ENCODE measurements at regions not wholly inside any gene's neighbourhood (a gene's known extent, or its start where the extent isn't known, plus 50 kb on each side); places are given as distances from the start of the nearest gene placed in this dataset.

DNA sequence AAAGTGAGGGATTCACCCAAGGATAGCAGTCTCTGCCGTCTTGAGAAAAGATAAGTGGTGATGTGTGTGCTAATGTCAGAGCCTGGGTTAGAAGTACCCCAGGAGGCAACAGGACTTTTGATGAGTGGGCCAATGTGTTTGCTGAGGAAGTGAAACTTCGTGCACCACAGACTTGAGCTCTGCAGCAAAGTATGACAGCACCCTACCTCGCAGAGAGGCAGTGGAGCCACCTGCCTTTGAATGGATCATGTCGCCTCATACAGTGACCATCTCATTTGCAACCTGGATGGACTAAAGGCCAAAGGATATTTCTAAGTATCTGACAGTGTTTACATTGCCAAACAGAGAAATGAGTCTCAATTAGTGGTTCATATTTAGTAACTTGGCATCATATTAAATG lies 593.9 kb upstream of the GRAMD2B start:
- ChIA-PET CTCF (no interaction called here), POLR2A (no interaction called here)
- no peak for DNase-seq
- peaks cover 11% of the 10 kb centered on the region for H3K9me3 Mint-ChIP-seq
- no peak overlapping the region for H3K4me3 Mint-ChIP-seq
- H3K27ac Mint-ChIP-seq: no peak overlapping the region
- intact Hi-C loops (cut with micrococcal nuclease): no loop called here
- H3K36me3 Mint-ChIP-seq: no peaks in the 10 kb centered on the region
- no peaks in the 10 kb centered on the region for H3K4me1 Mint-ChIP-seq (ENCODE audit: low read depth)
- H3K27me3 Mint-ChIP-seq: no peaks in the 10 kb centered on the region

DNA sequence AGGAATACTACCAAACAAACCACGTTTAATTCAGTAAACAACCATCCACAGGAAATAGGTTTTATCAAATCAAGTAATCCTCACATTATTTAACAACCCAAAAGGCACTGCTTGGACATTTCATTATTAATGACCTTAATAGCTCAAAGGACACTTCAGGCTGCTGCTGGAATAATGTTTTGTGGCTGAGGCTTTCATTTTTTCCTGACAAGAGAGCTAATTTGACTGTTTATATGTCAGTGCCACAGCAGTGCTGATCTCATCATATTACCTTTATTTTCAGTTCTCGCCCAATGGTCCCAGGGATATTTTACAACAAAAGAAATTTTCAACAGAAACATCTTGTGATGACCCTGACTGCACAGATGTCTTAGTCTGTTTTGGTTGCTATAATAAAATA lies 589.8 kb upstream of the GRAMD2B start:
- H3K4me3 Mint-ChIP-seq: no peak overlapping the region
- intact Hi-C loops (cut with micrococcal nuclease): no loop called here
- no peak for DNase-seq
- H3K27ac Mint-ChIP-seq: no peak overlapping the region
- no peaks in the 10 kb centered on the region for H3K4me1 Mint-ChIP-seq (ENCODE audit: low read depth)
- no peaks in the 10 kb centered on the region for H3K27me3 Mint-ChIP-seq
- peaks cover 11% of the 10 kb centered on the region for H3K9me3 Mint-ChIP-seq
- ChIA-PET CTCF (no interaction called here), POLR2A (no interaction called here)
- no peaks in the 10 kb centered on the region for H3K36me3 Mint-ChIP-seq

DNA sequence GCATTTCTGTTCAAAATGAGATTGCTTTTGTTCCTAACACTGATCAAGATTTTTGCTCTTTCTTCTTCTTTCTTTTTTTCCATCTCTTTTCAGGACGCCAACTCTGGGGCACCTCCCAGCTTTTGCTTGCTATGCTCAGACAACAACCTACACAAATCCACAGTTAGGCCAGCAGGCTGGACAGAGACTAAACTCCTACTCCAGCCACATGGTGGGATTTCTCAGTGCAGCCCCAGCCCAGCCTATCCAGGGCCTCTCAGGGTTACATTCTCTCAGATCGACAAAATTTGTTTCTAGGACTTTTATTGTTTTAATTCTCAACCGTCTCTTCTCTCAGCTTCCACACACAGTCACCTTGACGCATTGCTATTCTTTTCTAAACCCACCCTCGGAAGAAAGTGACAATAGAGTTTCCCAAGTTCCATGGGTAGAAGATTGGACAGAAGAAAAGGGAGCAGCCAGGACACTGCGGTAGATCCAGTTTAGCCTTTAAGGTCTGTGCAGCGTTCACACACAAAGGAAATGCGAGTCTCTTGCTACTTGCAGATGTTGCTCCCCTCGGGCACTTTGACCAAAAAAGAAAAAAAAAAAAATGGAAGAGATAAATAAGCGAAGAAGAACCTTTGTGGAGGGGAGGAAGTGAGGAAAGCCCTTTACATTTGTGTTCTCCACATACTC lies 588.6 kb upstream of the GRAMD2B start:
- intact Hi-C loops (cut with micrococcal nuclease): no loop called here
- H3K4me1 Mint-ChIP-seq (ENCODE audit: low read depth): no peaks in the 10 kb centered on the region
- no peaks in the 10 kb centered on the region for H3K36me3 Mint-ChIP-seq
- ChIA-PET CTCF (interaction anchor here (0.6 kb wide), 1 partner anchor 77 kb away, joined by 7 read pairs; no protein-coding TSS in a partner anchor), POLR2A (no interaction called here)
- H3K4me3 Mint-ChIP-seq: no peak overlapping the region
- peaks cover 11% of the 10 kb centered on the region for H3K9me3 Mint-ChIP-seq
- DNase-seq: no peak
- no peaks in the 10 kb centered on the region for H3K27me3 Mint-ChIP-seq
- no peak overlapping the region for H3K27ac Mint-ChIP-seq

DNA sequence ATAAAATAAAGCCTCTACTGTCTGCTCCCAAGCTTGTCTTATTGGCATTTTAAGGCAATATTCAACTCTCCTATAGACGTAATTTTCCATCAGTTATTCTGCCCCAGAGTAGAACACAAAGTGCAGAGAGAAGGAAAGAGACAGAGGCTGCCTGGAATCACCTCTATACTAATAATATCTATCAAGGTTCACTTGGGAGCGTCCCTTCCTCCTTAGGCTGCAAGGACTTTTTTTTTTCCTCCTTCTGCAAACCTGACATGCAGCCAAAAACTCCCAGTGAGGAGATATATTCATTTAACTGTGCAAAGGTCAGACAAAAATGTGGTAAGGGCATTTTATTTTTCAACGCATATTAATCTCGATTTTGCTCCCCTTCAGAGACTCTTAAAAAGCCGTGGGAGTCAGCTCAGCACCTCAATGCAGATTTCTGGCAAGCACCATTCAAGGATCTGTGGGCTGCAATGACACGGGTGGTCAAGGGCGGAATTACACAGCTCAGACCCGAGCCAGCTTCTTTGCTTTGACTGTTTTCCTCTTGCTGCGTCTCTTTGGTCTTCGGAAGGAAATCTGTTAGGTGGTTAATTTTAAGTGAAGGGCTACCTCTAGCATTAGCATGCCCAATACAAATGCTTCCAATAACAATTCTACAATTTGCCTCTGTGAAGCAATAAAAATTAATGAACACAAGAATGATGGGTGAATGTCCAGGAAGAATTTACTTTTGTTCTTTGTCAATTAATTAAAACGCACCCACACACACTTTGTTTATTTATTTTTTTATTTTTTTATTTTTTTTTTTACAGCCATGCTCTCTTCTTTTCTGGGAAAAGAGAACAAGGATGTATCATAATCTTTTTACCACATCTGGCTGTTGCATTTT lies 587.7 kb upstream of the GRAMD2B start:
- ChIA-PET POLR2A (no interaction called here), CTCF (no interaction called here)
- Mint-ChIP-seq H3K27me3 (no peaks in the 10 kb centered on the region), H3K9me3 (peaks cover 13% of the 10 kb centered on the region), H3K4me1 (ENCODE audit: low read depth) (no peaks in the 10 kb centered on the region), H3K36me3 (no peaks in the 10 kb centered on the region), H3K27ac (no peak overlapping the region), H3K4me3 (no peak overlapping the region)
- no peak for DNase-seq
- intact Hi-C loops (cut with micrococcal nuclease): no loop called here

DNA sequence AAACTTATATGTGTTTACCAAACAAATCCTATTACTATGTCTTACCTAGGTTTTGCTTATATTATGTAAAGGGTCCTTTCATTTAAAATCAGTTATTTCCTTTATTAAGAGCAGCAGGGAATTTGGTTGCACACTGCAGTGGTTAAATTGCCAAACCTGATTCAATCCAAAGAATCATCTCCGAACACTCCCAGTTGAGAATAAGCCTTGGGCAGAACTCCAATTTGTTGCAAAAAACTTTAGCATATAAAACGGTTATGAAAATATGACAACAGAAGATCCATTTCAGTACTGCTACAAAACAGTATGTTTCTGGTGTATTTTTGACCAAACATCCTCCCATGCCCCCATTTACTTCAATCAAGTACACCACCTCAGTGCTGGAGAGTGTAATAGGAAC lies 587.0 kb upstream of the GRAMD2B start:
- no peak overlapping the region for H3K4me3 Mint-ChIP-seq
- H3K4me1 Mint-ChIP-seq (ENCODE audit: low read depth): no peaks in the 10 kb centered on the region
- H3K27me3 Mint-ChIP-seq: no peaks in the 10 kb centered on the region
- H3K36me3 Mint-ChIP-seq: no peaks in the 10 kb centered on the region
- DNase-seq: no peak
- intact Hi-C loops (cut with micrococcal nuclease): no loop called here
- CTCF ChIA-PET: no interaction called here
- H3K27ac Mint-ChIP-seq: no peak overlapping the region
- POLR2A ChIA-PET: no interaction called here
- peaks cover 14% of the 10 kb centered on the region for H3K9me3 Mint-ChIP-seq

DNA sequence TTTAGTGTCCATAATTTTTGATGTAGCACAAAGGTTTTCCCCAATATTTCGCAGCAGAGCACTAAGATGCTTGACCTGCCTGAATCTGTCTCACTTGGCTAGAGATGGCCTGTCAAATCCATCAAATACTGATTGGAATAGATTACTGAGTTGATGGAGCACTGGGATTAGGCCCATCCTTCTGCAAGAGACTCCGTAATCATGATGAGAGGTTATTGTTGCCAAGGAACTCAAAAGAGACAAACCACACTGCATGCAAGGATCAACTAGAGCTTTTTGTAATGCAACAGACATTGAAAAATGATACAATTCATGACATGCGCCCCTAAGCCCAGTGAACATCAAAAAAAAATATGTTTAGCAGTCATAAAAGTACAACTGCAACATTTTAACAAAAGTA lies 585.3 kb upstream of the GRAMD2B start:
- ChIA-PET POLR2A (no interaction called here), CTCF (no interaction called here)
- intact Hi-C loops (cut with micrococcal nuclease): no loop called here
- Mint-ChIP-seq H3K9me3 (peaks cover 18% of the 10 kb centered on the region), H3K4me3 (no peak overlapping the region), H3K36me3 (no peaks in the 10 kb centered on the region), H3K27ac (no peak overlapping the region), H3K27me3 (no peaks in the 10 kb centered on the region), H3K4me1 (ENCODE audit: low read depth) (no peaks in the 10 kb centered on the region)
- DNase-seq: no peak

DNA sequence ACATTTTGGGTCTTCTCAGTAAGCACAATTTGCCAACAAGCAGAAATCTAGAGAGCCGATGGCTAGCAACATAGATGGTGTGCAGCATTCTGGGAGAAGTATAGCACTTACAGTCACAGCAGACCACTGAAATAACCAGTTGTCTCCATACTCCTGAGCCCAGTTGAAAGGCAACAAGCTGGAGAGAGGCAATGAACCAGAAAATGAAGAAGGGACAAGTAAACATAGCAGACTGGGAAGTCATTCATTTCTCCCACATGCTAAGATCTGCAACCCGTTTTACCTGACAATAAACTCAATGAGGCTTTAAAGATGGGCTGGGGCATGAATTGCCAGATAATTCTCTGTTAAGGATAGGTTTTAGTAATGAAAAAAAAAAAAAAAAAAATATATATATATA lies 575.6 kb upstream of the GRAMD2B start:
- no peaks in the 10 kb centered on the region for H3K36me3 Mint-ChIP-seq
- H3K9me3 Mint-ChIP-seq: peaks cover 21% of the 10 kb centered on the region
- H3K4me3 Mint-ChIP-seq: no peak overlapping the region
- POLR2A ChIA-PET: no interaction called here
- no peaks in the 10 kb centered on the region for H3K27me3 Mint-ChIP-seq
- DNase-seq: no peak
- H3K27ac Mint-ChIP-seq: no peak overlapping the region
- H3K4me1 Mint-ChIP-seq (ENCODE audit: low read depth): no peaks in the 10 kb centered on the region
- intact Hi-C loops (cut with micrococcal nuclease): no loop called here
- CTCF ChIA-PET: no interaction called here

DNA sequence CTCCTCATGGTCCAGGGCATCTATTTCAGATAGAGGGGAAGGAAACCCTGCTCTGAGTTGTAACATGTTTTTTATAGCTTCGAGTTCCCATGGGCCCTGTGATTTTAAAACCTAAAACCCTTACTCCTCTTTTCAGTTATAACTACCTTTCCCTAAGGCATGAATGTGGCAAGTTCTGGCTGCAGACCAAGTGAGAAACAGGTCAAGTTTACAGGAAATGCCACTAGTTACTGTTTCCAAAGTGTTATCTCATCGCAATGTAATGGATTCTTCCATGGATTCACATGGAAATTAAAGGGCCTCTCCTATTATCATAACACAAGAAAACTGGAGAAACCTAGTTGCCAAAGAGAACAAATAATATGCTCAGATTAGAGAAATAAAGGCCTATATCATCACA lies 574.5 kb upstream of the GRAMD2B start:
- CTCF ChIA-PET: no interaction called here
- no peak overlapping the region for H3K4me3 Mint-ChIP-seq
- no peaks in the 10 kb centered on the region for H3K36me3 Mint-ChIP-seq
- POLR2A ChIA-PET: no interaction called here
- H3K9me3 Mint-ChIP-seq: peaks cover 12% of the 10 kb centered on the region
- H3K27me3 Mint-ChIP-seq: no peaks in the 10 kb centered on the region
- no peak for DNase-seq
- H3K27ac Mint-ChIP-seq: no peak overlapping the region
- intact Hi-C loops (cut with micrococcal nuclease): no loop called here
- no peaks in the 10 kb centered on the region for H3K4me1 Mint-ChIP-seq (ENCODE audit: low read depth)

DNA sequence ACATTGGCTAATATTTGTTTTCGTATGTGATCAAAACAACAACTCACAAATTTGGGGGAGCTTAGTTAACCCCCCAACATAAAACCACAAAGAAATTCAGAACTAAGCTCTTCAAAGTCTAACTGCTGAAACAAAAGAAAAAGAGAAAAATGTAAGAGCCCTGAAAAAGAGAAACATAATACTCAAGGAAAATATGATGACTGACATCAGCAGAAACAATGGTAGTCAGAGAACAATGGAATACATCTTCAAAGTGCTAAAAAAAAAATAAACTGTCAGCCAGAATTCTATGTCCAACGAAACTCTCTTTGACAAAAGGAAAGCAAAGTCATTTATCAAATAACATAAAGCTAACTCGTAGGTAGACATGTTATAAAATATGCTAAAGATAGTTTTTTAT lies 566.3 kb upstream of the GRAMD2B start:
- ChIA-PET CTCF (no interaction called here), POLR2A (no interaction called here)
- Mint-ChIP-seq H3K9me3 (peaks cover 24% of the 10 kb centered on the region), H3K36me3 (no peaks in the 10 kb centered on the region), H3K4me1 (ENCODE audit: low read depth) (no peaks in the 10 kb centered on the region), H3K4me3 (no peak overlapping the region), H3K27me3 (no peaks in the 10 kb centered on the region), H3K27ac (no peak overlapping the region)
- no peak for DNase-seq
- intact Hi-C loops (cut with micrococcal nuclease): no loop called here

DNA sequence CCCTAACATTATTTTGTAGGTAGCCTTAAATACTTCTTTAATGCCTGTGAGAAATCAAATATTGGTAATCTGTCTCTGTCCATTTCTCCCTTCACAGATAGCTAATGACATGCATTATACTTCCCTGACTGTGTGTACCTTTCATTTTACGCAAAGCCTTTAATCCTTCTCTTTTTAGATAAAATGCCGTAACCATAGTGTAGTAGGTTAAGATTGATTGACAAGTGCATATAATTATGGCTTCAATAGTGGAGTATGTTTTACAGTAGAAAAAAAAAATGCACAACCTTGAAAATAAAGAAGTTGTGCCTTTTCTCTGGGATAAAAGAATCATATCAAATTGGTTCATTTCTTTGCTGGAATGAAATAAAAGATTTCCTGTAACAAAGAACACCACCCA lies 559.6 kb upstream of the GRAMD2B start:
- no peak overlapping the region for H3K4me3 Mint-ChIP-seq
- H3K36me3 Mint-ChIP-seq: no peaks in the 10 kb centered on the region
- no peak for DNase-seq
- CTCF ChIA-PET: no interaction called here
- H3K9me3 Mint-ChIP-seq: peaks cover 8% of the 10 kb centered on the region
- intact Hi-C loops (cut with micrococcal nuclease): no loop called here
- no peaks in the 10 kb centered on the region for H3K27me3 Mint-ChIP-seq
- no peak overlapping the region for H3K27ac Mint-ChIP-seq
- POLR2A ChIA-PET: no interaction called here
- H3K4me1 Mint-ChIP-seq (ENCODE audit: low read depth): no peaks in the 10 kb centered on the region

DNA sequence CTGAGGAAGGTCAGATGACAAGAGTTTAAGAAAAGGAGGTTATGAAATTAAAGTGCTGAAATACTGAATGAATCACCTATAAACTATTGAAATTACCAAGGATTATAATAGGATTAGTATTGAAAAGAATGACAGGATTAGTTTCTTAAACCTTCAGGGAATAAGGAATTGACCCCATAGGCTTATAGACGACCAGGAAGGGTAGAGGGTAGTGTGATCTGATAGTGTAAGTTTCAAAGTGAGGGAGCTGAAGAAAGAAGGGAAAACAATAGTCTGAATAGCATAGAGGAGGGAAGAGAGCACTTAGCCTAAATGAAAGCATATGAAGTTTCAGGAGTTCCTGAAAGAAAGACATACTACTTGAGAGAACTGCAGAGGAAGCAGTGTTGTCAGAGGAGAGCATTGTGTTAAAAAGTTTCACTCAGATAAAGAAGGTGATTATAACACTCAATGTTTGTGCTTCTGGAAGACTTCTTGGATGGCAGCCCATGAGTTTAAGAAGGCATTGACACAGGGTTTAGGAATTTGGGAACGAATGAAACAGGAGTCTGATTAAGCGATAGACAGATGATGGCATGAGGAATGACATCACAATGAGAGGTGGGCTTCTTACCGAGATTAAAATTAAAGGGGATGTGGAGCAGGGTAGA lies 557.9 kb upstream of the GRAMD2B start:
- ChIA-PET CTCF (no interaction called here), POLR2A (no interaction called here)
- Mint-ChIP-seq H3K4me1 (ENCODE audit: low read depth) (no peaks in the 10 kb centered on the region), H3K4me3 (no peak overlapping the region), H3K27me3 (no peaks in the 10 kb centered on the region), H3K9me3 (peaks cover 4% of the 10 kb centered on the region), H3K27ac (no peak overlapping the region), H3K36me3 (no peaks in the 10 kb centered on the region)
- intact Hi-C loops (cut with micrococcal nuclease): no loop called here
- no peak for DNase-seq

DNA sequence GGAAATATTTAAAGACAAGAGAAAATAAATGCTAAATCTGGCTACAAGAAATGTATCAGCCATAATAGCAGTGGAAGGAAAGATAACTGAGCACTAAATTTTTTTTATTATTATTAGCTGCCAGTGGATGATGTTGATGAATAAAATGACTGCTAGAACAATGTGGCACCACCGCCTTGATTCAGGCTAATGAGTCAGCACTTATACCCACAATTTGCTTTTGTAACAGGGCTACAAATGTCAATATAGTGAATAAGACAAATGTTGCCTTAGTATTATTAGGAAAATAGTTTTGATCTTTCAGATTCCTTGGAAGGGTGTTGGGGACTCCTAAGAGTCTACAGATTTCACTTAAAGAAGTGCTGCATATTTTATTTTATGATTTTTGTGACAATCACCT lies 555.2 kb upstream of the GRAMD2B start:
- intact Hi-C loops (cut with micrococcal nuclease): no loop called here
- Mint-ChIP-seq H3K27me3 (no peaks in the 10 kb centered on the region), H3K36me3 (no peaks in the 10 kb centered on the region), H3K9me3 (peaks cover under 1% of the 10 kb centered on the region), H3K4me1 (ENCODE audit: low read depth) (no peaks in the 10 kb centered on the region), H3K27ac (no peak overlapping the region), H3K4me3 (no peak overlapping the region)
- CTCF ChIA-PET: no interaction called here
- POLR2A ChIA-PET: no interaction called here
- DNase-seq: no peak

DNA sequence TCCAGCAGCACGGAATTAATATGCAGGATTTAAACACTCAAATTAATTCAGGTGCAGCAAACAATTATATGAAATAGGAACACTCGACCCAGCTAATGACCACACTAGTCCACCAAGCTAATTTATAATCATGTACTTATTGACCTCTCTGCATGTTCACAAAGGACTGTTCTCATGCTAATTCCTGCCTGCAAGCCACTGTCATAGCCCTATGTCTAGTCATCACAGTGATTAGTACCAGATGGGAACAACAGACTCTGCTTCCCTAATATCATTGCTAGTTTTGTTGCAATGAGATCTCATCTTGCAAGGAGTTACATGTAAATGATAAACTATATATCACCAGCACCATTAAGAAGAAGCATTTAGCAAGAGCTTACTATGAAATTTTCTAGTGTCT lies 553.0 kb upstream of the GRAMD2B start:
- ChIA-PET POLR2A (no interaction called here), CTCF (interaction anchor here (0.6 kb wide), 1 partner anchor 388 kb away, joined by 3 read pairs; no protein-coding TSS in a partner anchor)
- no peaks in the 10 kb centered on the region for H3K36me3 Mint-ChIP-seq

More for the DNA sequence above, 553.0 kb upstream of the GRAMD2B start:
- no peak for DNase-seq
- Mint-ChIP-seq H3K9me3 (peaks cover 7% of the 10 kb centered on the region), H3K27ac (no peak overlapping the region), H3K27me3 (no peaks in the 10 kb centered on the region), H3K4me1 (ENCODE audit: low read depth) (no peaks in the 10 kb centered on the region), H3K4me3 (no peak overlapping the region)
- intact Hi-C loops (cut with micrococcal nuclease): no loop called here

All from activated CD4-positive, alpha-beta memory T cell treated with anti-CD3 and anti-CD28 coated beads for 36 hours (primary cell).